ENCODE measurements at regions not wholly inside any gene's neighbourhood (a gene's known extent, or its start where the extent isn't known, plus 50 kb on each side); places are given as distances from the start of the nearest gene placed in this dataset.

DNA sequence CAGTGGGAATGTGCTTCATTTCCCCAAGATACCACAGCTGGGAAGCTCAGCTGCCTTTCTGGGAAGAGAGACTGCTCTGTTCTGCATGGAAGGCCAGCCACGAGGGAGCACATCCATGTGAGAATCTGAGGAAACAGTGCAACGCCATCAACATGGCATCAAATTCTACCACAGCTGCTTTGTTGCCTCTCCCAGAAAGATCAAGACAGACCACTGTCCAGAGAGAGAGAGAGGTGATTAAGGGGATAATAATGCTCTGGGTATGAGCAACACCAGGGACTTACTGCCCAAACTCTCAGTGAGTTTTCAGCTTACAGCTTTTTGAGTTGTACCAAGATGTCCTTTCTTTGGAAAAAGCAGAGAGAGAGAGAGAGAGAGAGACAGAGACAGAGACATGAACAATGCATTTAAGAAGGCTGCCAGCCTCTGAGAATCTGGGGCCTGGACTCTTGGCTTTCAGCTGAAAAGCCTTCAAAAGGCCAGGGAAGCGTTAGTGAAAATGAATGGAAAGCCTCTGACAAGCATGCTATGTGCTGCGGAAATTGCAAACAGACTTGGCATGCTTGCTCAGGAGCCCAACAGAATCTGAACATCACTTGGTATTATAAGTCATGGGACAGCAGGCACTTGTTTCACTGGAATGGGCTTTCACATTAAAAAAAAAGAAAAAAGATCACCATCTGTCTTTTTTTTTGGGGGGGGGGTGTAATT lies 223.1 kb downstream of the MAP2K6 start:
- no peak overlapping the region for H3K9ac ChIP-seq (ENCODE audit: low read length in 2 of 2)
- H3K4me3 ChIP-seq (ENCODE audit: low read length in 2 of 2): no peak overlapping the region
- no peaks in the 10 kb centered on the region for H3K4me1 ChIP-seq (ENCODE audit: control insufficient read depth, insufficient read depth, low read length)
- no peak overlapping the region for H3K27ac ChIP-seq (ENCODE audit: low read length)
- no peaks in the 10 kb centered on the region for H3K27me3 ChIP-seq (ENCODE audit: control insufficient read depth in 1 of 2, insufficient read depth in 2 of 2, low read length in 2 of 2)
- H3K36me3 ChIP-seq (ENCODE audit: control insufficient read depth in 2 of 2, insufficient read depth in 2 of 2, low read length in 2 of 2): no peaks in the 10 kb centered on the region
- no peaks in the 10 kb centered on the region for H3K9me3 ChIP-seq (ENCODE audit: control insufficient read depth in 2 of 2, low read length in 2 of 2)

DNA sequence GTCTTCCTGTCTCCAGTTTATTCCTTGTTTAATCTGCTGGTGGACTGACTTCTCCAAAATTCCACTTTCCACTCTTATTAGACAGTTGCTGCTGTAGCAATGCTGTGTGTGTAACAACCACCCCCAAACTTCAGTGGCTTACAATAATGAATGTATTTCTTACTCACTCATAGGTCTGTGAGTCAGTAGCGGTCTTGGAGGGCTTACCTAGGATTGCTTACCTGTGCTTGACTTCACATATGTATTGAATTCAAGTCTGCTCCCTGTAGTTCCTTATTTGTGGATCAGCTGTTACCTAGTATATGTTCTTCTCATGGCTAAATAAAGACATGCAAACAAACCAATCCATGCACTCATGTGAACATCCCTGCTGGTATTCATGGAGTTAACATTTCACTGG lies 224.6 kb downstream of the MAP2K6 start:
- H3K27me3 ChIP-seq (ENCODE audit: control insufficient read depth in 1 of 2, insufficient read depth in 2 of 2, low read length in 2 of 2): no peaks in the 10 kb centered on the region
- H3K4me1 ChIP-seq (ENCODE audit: control insufficient read depth, insufficient read depth, low read length): no peaks in the 10 kb centered on the region
- H3K36me3 ChIP-seq (ENCODE audit: control insufficient read depth in 2 of 2, insufficient read depth in 2 of 2, low read length in 2 of 2): no peaks in the 10 kb centered on the region
- no peak overlapping the region for H3K4me3 ChIP-seq (ENCODE audit: low read length in 2 of 2)
- H3K9ac ChIP-seq (ENCODE audit: low read length in 2 of 2): no peak overlapping the region
- no peak overlapping the region for H3K27ac ChIP-seq (ENCODE audit: low read length)
- H3K9me3 ChIP-seq (ENCODE audit: control insufficient read depth in 2 of 2, low read length in 2 of 2): no peaks in the 10 kb centered on the region

DNA sequence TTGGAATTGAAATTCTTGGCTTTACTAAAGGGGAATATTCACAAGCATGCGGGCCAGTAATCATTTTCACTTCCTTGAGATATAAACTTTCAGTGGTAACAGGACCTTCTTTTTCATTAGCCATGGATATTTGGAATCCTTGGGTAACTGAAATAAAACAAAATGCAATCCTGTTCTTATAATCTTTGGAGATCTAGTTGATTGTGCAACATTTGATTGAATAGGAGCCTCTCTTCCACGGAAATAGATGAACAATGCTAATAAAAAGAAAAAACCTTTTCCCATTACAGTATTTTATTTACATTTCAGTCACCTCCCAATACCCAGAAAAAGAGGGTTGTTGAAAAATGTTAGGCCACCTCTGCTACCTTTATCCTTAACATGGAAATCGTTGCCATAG lies 225.6 kb downstream of the MAP2K6 start:
- H3K27me3 ChIP-seq (ENCODE audit: control insufficient read depth in 1 of 2, insufficient read depth in 2 of 2, low read length in 2 of 2): no peaks in the 10 kb centered on the region
- no peak overlapping the region for H3K4me3 ChIP-seq (ENCODE audit: low read length in 2 of 2)
- no peak overlapping the region for H3K9ac ChIP-seq (ENCODE audit: low read length in 2 of 2)
- H3K27ac ChIP-seq (ENCODE audit: low read length): no peak overlapping the region
- H3K36me3 ChIP-seq (ENCODE audit: control insufficient read depth in 2 of 2, insufficient read depth in 2 of 2, low read length in 2 of 2): no peaks in the 10 kb centered on the region
- no peaks in the 10 kb centered on the region for H3K9me3 ChIP-seq (ENCODE audit: control insufficient read depth in 2 of 2, low read length in 2 of 2)
- no peaks in the 10 kb centered on the region for H3K4me1 ChIP-seq (ENCODE audit: control insufficient read depth, insufficient read depth, low read length)

DNA sequence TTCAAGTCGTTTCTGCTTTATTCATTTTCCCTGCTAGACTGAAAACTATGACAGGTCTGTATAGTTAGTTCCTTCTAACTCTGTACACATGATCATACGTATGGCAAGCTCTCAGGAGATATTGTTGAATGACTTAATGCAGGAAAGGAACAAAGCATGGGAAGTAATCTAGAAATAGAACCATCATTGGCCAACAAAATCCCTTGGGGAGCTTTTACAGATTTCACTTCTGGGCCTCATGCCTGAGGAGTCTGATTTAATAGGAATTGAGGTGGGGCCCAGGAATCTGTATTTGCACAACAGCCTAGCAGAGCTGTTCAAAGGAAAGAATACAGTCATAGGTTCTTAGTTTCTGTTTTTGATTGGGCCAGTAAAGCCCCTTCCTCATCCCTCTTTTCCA lies 229.2 kb downstream of the MAP2K6 start:
- Histone ChIP-seq H3K9ac (ENCODE audit: low read length in 2 of 2) (no peak overlapping the region), H3K36me3 (ENCODE audit: control insufficient read depth in 2 of 2, insufficient read depth in 2 of 2, low read length in 2 of 2) (no peaks in the 10 kb centered on the region)

DNA sequence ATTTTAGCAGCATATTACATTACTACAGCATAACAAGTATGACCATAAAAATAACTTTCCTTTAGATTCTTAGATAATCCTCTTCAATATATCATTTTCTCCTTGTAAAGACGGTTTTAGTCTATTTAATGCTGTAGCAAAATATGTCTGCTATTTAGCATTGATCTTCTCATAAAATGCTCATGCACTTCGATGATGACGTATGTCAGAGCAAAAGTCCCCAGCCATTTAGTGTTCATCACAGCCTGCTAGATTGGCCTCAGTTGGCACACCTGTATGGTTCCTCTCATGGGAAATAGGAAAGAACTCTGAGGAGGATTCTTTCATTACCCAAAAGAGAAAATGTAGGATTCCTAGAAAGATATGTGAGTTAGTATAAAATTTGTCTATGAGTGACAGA lies 232.2 kb downstream of the MAP2K6 start:
- Histone ChIP-seq H3K27ac (ENCODE audit: low read length) (no peak overlapping the region), H3K4me1 (ENCODE audit: control insufficient read depth, insufficient read depth, low read length) (no peaks in the 10 kb centered on the region), H3K4me3 (ENCODE audit: low read length in 2 of 2) (no peak overlapping the region), H3K36me3 (ENCODE audit: control insufficient read depth in 2 of 2, insufficient read depth in 2 of 2, low read length in 2 of 2) (no peaks in the 10 kb centered on the region), H3K9me3 (ENCODE audit: control insufficient read depth in 2 of 2, low read length in 2 of 2) (no peaks in the 10 kb centered on the region), H3K27me3 (ENCODE audit: control insufficient read depth in 1 of 2, insufficient read depth in 2 of 2, low read length in 2 of 2) (no peaks in the 10 kb centered on the region), H3K9ac (ENCODE audit: low read length in 2 of 2) (no peak overlapping the region)

More for the DNA sequence above, 229.2 kb downstream of the MAP2K6 start:
- Histone ChIP-seq H3K27me3 (ENCODE audit: control insufficient read depth in 1 of 2, insufficient read depth in 2 of 2, low read length in 2 of 2) (no peaks in the 10 kb centered on the region), H3K9me3 (ENCODE audit: control insufficient read depth in 2 of 2, low read length in 2 of 2) (no peaks in the 10 kb centered on the region), H3K4me3 (ENCODE audit: low read length in 2 of 2) (no peak overlapping the region), H3K27ac (ENCODE audit: low read length) (no peak overlapping the region), H3K4me1 (ENCODE audit: control insufficient read depth, insufficient read depth, low read length) (no peaks in the 10 kb centered on the region)

DNA sequence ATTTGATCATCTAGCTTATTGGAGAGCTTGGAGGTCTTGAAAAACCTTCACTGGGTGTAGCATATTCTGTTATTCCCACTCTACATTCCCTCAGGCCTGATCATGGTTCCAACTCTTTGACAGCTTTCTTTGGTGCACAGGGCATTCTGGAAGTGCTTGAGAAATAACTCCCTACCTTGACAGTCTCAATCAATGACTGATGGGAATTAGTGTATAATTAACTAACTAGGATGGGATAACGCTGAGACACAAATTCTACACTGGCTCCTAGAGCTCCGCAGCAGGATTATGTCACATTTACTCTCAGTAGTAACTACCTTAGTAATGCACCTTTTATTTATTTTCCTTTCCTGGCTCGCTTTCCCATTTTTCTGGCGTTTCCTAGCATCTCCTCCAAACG lies 236.4 kb downstream of the MAP2K6 start:
- Histone ChIP-seq H3K27ac (ENCODE audit: low read length) (no peak overlapping the region), H3K36me3 (ENCODE audit: control insufficient read depth in 2 of 2, insufficient read depth in 2 of 2, low read length in 2 of 2) (no peaks in the 10 kb centered on the region), H3K9me3 (ENCODE audit: control insufficient read depth in 2 of 2, low read length in 2 of 2) (no peaks in the 10 kb centered on the region), H3K4me3 (ENCODE audit: low read length in 2 of 2) (no peak overlapping the region), H3K27me3 (ENCODE audit: control insufficient read depth in 1 of 2, insufficient read depth in 2 of 2, low read length in 2 of 2) (no peaks in the 10 kb centered on the region), H3K9ac (ENCODE audit: low read length in 2 of 2) (no peak overlapping the region), H3K4me1 (ENCODE audit: control insufficient read depth, insufficient read depth, low read length) (no peaks in the 10 kb centered on the region)

DNA sequence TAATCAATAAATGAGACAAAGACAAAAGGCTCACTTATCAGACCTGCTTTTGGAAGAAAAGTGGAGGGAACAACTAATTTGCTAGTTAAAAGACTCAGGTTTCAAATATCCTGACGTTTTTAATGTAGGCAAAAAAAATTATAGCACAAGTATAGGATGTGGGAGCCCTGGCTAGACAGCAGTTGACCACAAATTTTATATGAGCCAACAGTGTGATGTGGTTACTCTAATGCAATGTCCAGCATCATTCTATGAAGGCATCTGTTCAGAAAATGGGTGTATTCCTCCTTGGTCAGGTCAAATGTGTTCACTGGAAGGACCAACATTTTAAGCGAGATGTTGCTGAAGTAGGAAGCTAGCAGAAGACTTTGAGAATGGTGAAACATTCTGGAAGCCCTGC lies 237.4 kb downstream of the MAP2K6 start:
- Histone ChIP-seq H3K27ac (ENCODE audit: low read length) (no peak overlapping the region), H3K36me3 (ENCODE audit: control insufficient read depth in 2 of 2, insufficient read depth in 2 of 2, low read length in 2 of 2) (no peaks in the 10 kb centered on the region), H3K4me3 (ENCODE audit: low read length in 2 of 2) (no peak overlapping the region), H3K27me3 (ENCODE audit: control insufficient read depth in 1 of 2, insufficient read depth in 2 of 2, low read length in 2 of 2) (no peaks in the 10 kb centered on the region), H3K9me3 (ENCODE audit: control insufficient read depth in 2 of 2, low read length in 2 of 2) (no peaks in the 10 kb centered on the region), H3K4me1 (ENCODE audit: control insufficient read depth, insufficient read depth, low read length) (no peaks in the 10 kb centered on the region), H3K9ac (ENCODE audit: low read length in 2 of 2) (no peak overlapping the region)

DNA sequence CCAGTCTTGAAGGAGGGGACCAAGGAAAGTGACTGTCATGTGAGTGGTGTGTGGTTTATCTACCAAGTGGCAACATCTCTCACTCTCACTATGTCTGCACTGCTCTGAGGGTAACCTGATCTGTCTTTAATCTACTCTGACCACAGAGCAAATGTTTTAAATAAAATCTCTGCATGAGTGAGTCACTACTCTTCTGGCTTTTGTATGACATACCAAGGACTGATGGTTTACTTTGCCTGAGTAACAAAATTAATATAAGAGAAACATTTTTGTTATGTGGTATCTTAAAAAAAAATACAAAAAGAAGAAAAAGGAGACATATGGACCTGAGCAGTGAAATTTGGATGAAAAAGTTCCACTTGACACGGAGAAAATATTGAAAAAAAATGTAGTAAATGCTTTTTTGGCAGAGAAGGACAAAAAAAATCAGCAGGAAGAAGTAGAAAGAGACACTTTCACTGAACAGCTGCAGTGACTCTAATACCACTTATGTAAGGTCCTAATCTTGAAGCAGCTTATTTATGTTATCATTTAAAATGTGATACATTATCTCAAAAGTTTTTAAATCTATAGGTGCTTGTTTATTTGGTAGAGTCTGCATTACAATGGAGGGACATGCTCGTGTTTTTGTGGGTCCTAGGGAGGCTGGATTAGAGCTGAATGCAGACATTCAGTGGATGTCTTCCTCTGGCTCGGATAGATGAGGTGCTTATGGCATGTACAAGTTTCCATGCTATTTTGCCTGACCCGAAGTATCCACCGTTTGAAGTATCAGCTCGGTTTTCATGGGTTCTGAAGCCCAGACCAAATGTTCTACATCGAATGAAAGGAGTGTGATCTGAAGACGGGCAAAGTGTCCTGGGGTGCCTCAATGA lies 240.7 kb downstream of the MAP2K6 start:
- H3K9me3 ChIP-seq (ENCODE audit: control insufficient read depth in 2 of 2, low read length in 2 of 2): no peaks in the 10 kb centered on the region

DNA sequence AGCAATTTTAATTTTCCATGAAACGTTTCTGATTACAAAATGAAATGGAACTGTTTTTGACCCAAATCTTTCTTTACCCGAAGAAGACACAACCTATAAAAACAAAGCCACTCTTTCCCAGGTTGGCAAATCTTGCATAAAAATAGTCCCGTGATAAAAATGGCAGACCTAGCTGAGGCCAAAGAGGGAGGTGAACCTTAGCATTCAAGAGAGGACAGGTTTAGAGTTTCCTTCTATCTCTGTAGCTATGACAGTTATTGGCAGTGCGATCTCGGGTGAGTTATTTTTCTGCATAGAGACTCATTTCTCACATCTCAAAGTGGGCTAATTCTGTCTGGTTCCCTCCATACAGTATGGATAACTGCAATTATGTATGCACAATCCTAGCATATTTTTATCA lies 241.4 kb downstream of the MAP2K6 start:
- Histone ChIP-seq H3K27ac (ENCODE audit: low read length) (no peak overlapping the region), H3K9ac (ENCODE audit: low read length in 2 of 2) (no peak overlapping the region), H3K9me3 (ENCODE audit: control insufficient read depth in 2 of 2, low read length in 2 of 2) (no peaks in the 10 kb centered on the region), H3K36me3 (ENCODE audit: control insufficient read depth in 2 of 2, insufficient read depth in 2 of 2, low read length in 2 of 2) (no peaks in the 10 kb centered on the region), H3K27me3 (ENCODE audit: control insufficient read depth in 1 of 2, insufficient read depth in 2 of 2, low read length in 2 of 2) (no peaks in the 10 kb centered on the region), H3K4me3 (ENCODE audit: low read length in 2 of 2) (no peak overlapping the region), H3K4me1 (ENCODE audit: control insufficient read depth, insufficient read depth, low read length) (no peaks in the 10 kb centered on the region)

More for the DNA sequence above, 240.7 kb downstream of the MAP2K6 start:
- H3K27me3 ChIP-seq (ENCODE audit: control insufficient read depth in 1 of 2, insufficient read depth in 2 of 2, low read length in 2 of 2): no peaks in the 10 kb centered on the region
- H3K27ac ChIP-seq (ENCODE audit: low read length): no peak overlapping the region
- H3K4me3 ChIP-seq (ENCODE audit: low read length in 2 of 2): no peak overlapping the region
- no peaks in the 10 kb centered on the region for H3K4me1 ChIP-seq (ENCODE audit: control insufficient read depth, insufficient read depth, low read length)
- no peaks in the 10 kb centered on the region for H3K36me3 ChIP-seq (ENCODE audit: control insufficient read depth in 2 of 2, insufficient read depth in 2 of 2, low read length in 2 of 2)
- H3K9ac ChIP-seq (ENCODE audit: low read length in 2 of 2): no peak overlapping the region

DNA sequence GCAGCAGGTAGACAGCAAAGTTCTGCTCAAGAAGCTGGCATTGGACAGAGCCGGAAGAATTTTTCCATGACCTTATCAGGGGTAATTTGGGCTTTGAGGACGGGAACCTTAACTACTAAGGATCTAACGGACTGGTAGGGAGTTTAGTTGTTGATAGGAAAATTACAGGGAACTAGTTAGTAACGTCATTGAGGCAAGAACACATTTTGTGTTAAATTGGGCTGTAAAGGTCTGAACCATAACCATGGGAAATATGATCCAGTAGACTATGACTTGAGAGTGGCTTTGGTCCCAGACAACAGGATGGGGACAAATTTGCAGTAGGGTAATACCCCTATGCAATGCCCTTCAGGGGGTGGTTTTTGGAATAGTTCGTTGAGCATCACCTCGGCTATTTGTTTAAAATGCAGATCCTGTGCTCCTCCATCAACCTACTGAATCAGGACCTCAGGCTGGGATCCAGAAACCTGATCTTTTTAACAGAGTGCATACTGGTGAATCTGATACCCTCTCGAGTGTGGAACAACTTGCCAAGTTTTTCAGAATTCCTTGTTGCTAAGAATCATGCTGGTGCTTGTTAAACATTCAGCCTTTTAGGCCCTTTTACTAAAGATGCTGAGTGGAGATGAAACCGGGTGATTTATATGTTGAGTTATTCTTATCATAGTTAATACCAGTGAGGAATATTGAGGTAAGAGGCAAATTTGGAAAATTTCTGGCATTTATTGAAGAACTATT lies 255.1 kb downstream of the MAP2K6 start:
- Histone ChIP-seq H3K9me3 (ENCODE audit: control insufficient read depth in 2 of 2, low read length in 2 of 2) (no peaks in the 10 kb centered on the region), H3K4me1 (ENCODE audit: control insufficient read depth, insufficient read depth, low read length) (no peaks in the 10 kb centered on the region), H3K36me3 (ENCODE audit: control insufficient read depth in 2 of 2, insufficient read depth in 2 of 2, low read length in 2 of 2) (no peaks in the 10 kb centered on the region), H3K27ac (ENCODE audit: low read length) (no peak overlapping the region), H3K27me3 (ENCODE audit: control insufficient read depth in 1 of 2, insufficient read depth in 2 of 2, low read length in 2 of 2) (no peaks in the 10 kb centered on the region), H3K4me3 (ENCODE audit: low read length in 2 of 2) (no peak overlapping the region), H3K9ac (ENCODE audit: low read length in 2 of 2) (no peak overlapping the region)
